Naive thymus-derived CD8-positive, alpha-beta T cell (primary cell): ENCODE measurements at regions not wholly inside any gene's neighbourhood (a gene's known extent, or its start where the extent isn't known, plus 50 kb on each side); places are given as distances from the start of the nearest gene placed in this dataset.

Experiments used
- ATAC-seq, 2 donors: fragments of 150-1000 bp; cut with Tn5 transposase in 1 of 2; sonication (Bioruptor Pico), chemical (Tn5 transposase) in 1 of 2; 1 replicate in 1 of 2; 2 replicates in 1 of 2; pipeline ENCODE4 v1.10.0; 2021; ENCODE audit warnings: mild to moderate bottlenecking in 2 of 2, moderate library complexity in 2 of 2
- POLR2A ChIA-PET: fragments of 350-600 bp; sonication (Branson Sonifier 250); formaldehyde crosslinking; loops from one replicate; lab custom pipeline; 2021; ENCODE audit warnings: antibody characterized with exemption; lab: Charles Lee
- DNase-seq, 10 donors: peaks; one replicate each; pipeline versions ENCODE4 v3.0.0 to v3.0.0-alpha.2; 2020 to 2022
- H3K27ac Mint-ChIP-seq, 10 donors: one replicate each; pipeline ENCODE4 v1.8.0; 2020 to 2022; ENCODE audit warnings: mild to moderate bottlenecking in 10 of 10, mixed read lengths in 10 of 10, moderate library complexity in 4 of 10, inconsistent platforms in 1 of 10
- H3K27me3 Mint-ChIP-seq, 5 donors: one replicate each; pipeline ENCODE4 v1.8.0; 2021 to 2022; ENCODE audit warnings: mixed read lengths in 5 of 5
- H3K36me3 Mint-ChIP-seq, 3 donors: one replicate each; pipeline ENCODE4 v1.8.0; 2020 to 2022; ENCODE audit warnings: mixed read lengths in 3 of 3, mild to moderate bottlenecking in 2 of 3, inconsistent platforms in 1 of 3
- H3K4me1 Mint-ChIP-seq, 4 donors: one replicate each; pipeline ENCODE4 v1.8.0; 2021 to 2022; ENCODE audit warnings: mixed read lengths in 4 of 4
- H3K4me3 Mint-ChIP-seq, 10 donors: one replicate each; pipeline ENCODE4 v1.8.0; 2020 to 2022; ENCODE audit warnings: mild to moderate bottlenecking in 10 of 10, mixed read lengths in 10 of 10, moderate library complexity in 6 of 10, inconsistent platforms in 1 of 10
- H3K9me3 Mint-ChIP-seq, 9 donors: one replicate each; pipeline ENCODE4 v1.8.0; 2020 to 2022; ENCODE audit warnings: mixed read lengths in 9 of 9, mild to moderate bottlenecking in 3 of 9, inconsistent platforms in 1 of 9, moderate library complexity in 1 of 9

GRCh38 chr19:23855676-23856075 lies 59.0 kb upstream of the ZNF726 start:
- Mint-ChIP-seq H3K4me1 (peaks cover 0 to 2% (median 0%) of the 10 kb centered on the region in 4 donors), H3K4me3 (no peak overlapping the region), H3K27ac (no peak overlapping the region), H3K36me3 (peaks cover 2 to 61% (median 28%) of the 10 kb centered on the region in 3 donors), H3K27me3 (peaks cover 0 to 3% (median 0%) of the 10 kb centered on the region in 5 donors), H3K9me3 (peaks cover 21 to 91% (median 52%) of the 10 kb centered on the region in 9 donors)
- DNase-seq (no peak), ATAC-seq (no peak)
- POLR2A ChIA-PET = no interaction called here

GRCh38 chr19:23851966-23852365 lies 62.7 kb upstream of the ZNF726 start:
- POLR2A ChIA-PET = no interaction called here
- no peak overlapping the region for H3K4me3 Mint-ChIP-seq
- H3K9me3 Mint-ChIP-seq = peaks cover 23 to 99% (median 74%) of the 10 kb centered on the region in 9 donors
- no peak overlapping the region for H3K27ac Mint-ChIP-seq
- ATAC-seq (no peak), DNase-seq (no peak)
- peaks cover 2 to 66% (median 46%) of the 10 kb centered on the region in 3 donors for H3K36me3 Mint-ChIP-seq
- peaks cover 0 to 6% (median 0%) of the 10 kb centered on the region in 5 donors for H3K27me3 Mint-ChIP-seq
- H3K4me1 Mint-ChIP-seq = peaks cover 0 to 2% (median 0%) of the 10 kb centered on the region in 4 donors

- no peaks in the 10 kb centered on the region for H3K4me1 Mint-ChIP-seq
- ATAC-seq (no peak), DNase-seq (no peak)
- H3K27ac Mint-ChIP-seq = no peak overlapping the region
- peaks cover 7 to 32% (median 31%) of the 10 kb centered on the region in 3 donors for H3K36me3 Mint-ChIP-seq
- no peaks in the 10 kb centered on the region for H3K27me3 Mint-ChIP-seq
- peaks cover 10 to 91% (median 38%) of the 10 kb centered on the region in 9 donors for H3K9me3 Mint-ChIP-seq
- POLR2A ChIA-PET = no interaction called here
- no peak overlapping the region for H3K4me3 Mint-ChIP-seq
Observed at GRCh38 chr19:23832717-23833327, 74.1 kb upstream of the ZNF681 start.

GRCh38 chr19:23823952-23824389 lies 65.3 kb upstream of the ZNF681 start:
- DNase-seq (no peak), ATAC-seq (no peak)
- H3K4me3 Mint-ChIP-seq = no peak overlapping the region
- peaks cover 0 to 70% (median 27%) of the 10 kb centered on the region in 9 donors for H3K9me3 Mint-ChIP-seq
- POLR2A ChIA-PET = no interaction called here
- H3K27me3 Mint-ChIP-seq = no peaks in the 10 kb centered on the region
- peaks cover 0 to 3% (median 0%) of the 10 kb centered on the region in 4 donors for H3K4me1 Mint-ChIP-seq
- peak overlapping the region in 1 of 10 donors; percentile 10 for H3K27ac Mint-ChIP-seq
- H3K36me3 Mint-ChIP-seq = peaks cover 5 to 19% (median 11%) of the 10 kb centered on the region in 3 donors

GRCh38 chr19:23822735-23823134 lies 64.0 kb upstream of the ZNF681 start:
- Mint-ChIP-seq H3K36me3 (peaks cover 5 to 19% (median 11%) of the 10 kb centered on the region in 3 donors), H3K4me1 (peaks cover 0 to 3% (median under 1%) of the 10 kb centered on the region in 4 donors), H3K27me3 (no peaks in the 10 kb centered on the region), H3K9me3 (peaks cover 0 to 71% (median 27%) of the 10 kb centered on the region in 9 donors), H3K27ac (no peak overlapping the region), H3K4me3 (no peak overlapping the region)
- ATAC-seq (no peak), DNase-seq (no peak)
- POLR2A ChIA-PET = no interaction called here

DNA sequence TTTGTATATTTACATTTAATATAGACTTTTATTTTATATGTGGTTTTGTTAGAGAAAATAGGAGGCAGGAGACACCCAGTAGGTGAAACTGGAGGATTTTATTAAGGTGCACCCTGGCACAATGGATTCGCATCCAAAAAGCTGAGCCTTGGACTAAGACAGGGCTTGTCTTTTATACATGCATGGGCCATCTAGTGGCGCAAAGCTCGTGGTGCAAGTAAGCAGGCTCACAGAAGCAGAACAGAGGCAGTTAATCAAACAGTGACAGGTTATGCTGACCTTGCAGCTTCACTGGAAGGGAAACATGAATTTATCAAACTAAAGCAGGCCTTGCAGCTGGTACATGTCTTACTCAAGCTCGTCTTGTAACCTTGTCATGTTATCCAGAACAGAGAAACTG lies 58.8 kb upstream of the ZNF681 start:
- ATAC-seq (peak; percentile 64 to 65), DNase-seq (peak in 9 of 10 donors; percentile 7 to 71 (median 31))
- POLR2A ChIA-PET = interaction anchor here (0.5 to 1.5 kb wide), 7 partner anchors 18 to 367 kb away, joined by 3 to 5 read pairs (median 4); partner anchors contain the start of genes ZNF675 and ZNF681
- Mint-ChIP-seq H3K9me3 (peaks cover 0 to 38% (median 10%) of the 10 kb centered on the region in 9 donors), H3K27ac (no peak overlapping the region), H3K27me3 (no peaks in the 10 kb centered on the region), H3K4me3 (no peak overlapping the region), H3K36me3 (peaks cover 2 to 10% (median 4%) of the 10 kb centered on the region in 3 donors), H3K4me1 (peaks cover 0 to 3% (median 1%) of the 10 kb centered on the region in 4 donors)

DNA sequence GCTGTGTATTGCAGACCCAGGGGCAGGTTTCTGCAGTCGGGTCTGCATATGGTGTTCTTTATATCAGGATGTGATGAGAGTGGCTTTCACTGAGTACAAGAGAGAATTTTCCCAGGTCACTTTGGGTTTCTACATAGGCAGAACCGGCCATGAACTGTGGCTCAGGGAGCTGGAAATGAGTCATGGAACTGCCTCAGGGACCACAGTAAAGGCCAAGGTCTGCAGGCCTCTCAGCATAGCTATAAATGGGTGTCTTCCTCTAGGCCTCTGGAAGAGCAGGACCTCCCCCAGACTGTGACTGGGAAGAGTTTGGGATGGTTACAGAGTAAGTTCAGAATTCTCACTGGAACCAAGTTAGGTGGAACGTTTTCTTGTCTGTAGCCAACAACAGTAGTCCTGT lies 51.8 kb upstream of the ZNF681 start:
- H3K4me3 Mint-ChIP-seq = no peak overlapping the region
- no peaks in the 10 kb centered on the region for H3K4me1 Mint-ChIP-seq
- no peaks in the 10 kb centered on the region for H3K27me3 Mint-ChIP-seq
- DNase-seq (no peak), ATAC-seq (no peak)
- peaks cover 7 to 35% (median 12%) of the 10 kb centered on the region in 3 donors for H3K36me3 Mint-ChIP-seq
- no peak overlapping the region for H3K27ac Mint-ChIP-seq
- H3K9me3 Mint-ChIP-seq = peaks cover 0 to 6% (median 1%) of the 10 kb centered on the region in 9 donors
- POLR2A ChIA-PET = no interaction called here
